Left lung (tissue), 4 donors: ENCODE measurements at regions not wholly inside any gene's neighbourhood (a gene's known extent, or its start where the extent isn't known, plus 50 kb on each side); places are given as distances from the start of the nearest gene placed in this dataset.

Experiments
- ATAC-seq: fragments of 200-7000 bp; cut with Tn5 transposase; one replicate; pipeline ENCODE4 v1.9.1; 2020; ENCODE audit warnings: moderate library complexity
- DNase-seq, 4 donors: peaks; one replicate each; pipeline ENCODE4 v3.0.0-alpha.2; 2013 to 2020
- H3K27ac ChIP-seq, 2 donors: fragments of 200-600 bp; sonication (generic) in 1 of 2; one replicate each; pipeline versions ENCODE4 v1.5.0 to v1.8.0; 2020 to 2021
- H3K27me3 ChIP-seq, 2 donors: fragments of 200-600 bp; sonication (generic) in 1 of 2; one replicate each; pipeline versions ENCODE4 v1.5.0 to v1.8.0; 2020 to 2021
- H3K36me3 ChIP-seq, 2 donors: fragments of 200-600 bp; sonication (generic) in 1 of 2; one replicate each; pipeline versions ENCODE4 v1.5.0 to v1.8.0; 2020 to 2021
- H3K4me1 ChIP-seq, 2 donors: fragments of 200-600 bp; one replicate each; pipeline ENCODE4 v1.8.0; 2021
- H3K4me3 ChIP-seq, 2 donors: fragments of 200-600 bp; sonication (generic) in 1 of 2; one replicate each; pipeline versions ENCODE4 v1.5.0 to v1.8.0; 2020 to 2021; ENCODE audit warnings: mild to moderate bottlenecking in 1 of 2
- H3K9me3 ChIP-seq, 2 donors: fragments of 200-600 bp; sonication (generic) in 1 of 2; one replicate each; pipeline versions ENCODE4 v1.5.0 to v1.8.0; 2020 to 2021
- intact Hi-C, 2 donors: fragments of 100-400 bp; cut with DNase I; formaldehyde crosslinking; loops; one replicate each; pipeline versions ENCODE4 v1.11.2 to v1.14.2; 2022
- TF ChIP-seq, protein P1 (sequence below), 2 donors: fragments of 200-600 bp; sonication (generic) in 1 of 2; IDR thresholded peaks; one replicate each; pipeline versions ENCODE4 v1.5.0 to v1.8.0; 2021; ENCODE audit warnings: antibody characterized with exemption in 2 of 2
- donor health status: DM: no; HTN: yes; CAD: no.
- donor health status: DM: no; HTN: no; CAD: no.

DNA sequence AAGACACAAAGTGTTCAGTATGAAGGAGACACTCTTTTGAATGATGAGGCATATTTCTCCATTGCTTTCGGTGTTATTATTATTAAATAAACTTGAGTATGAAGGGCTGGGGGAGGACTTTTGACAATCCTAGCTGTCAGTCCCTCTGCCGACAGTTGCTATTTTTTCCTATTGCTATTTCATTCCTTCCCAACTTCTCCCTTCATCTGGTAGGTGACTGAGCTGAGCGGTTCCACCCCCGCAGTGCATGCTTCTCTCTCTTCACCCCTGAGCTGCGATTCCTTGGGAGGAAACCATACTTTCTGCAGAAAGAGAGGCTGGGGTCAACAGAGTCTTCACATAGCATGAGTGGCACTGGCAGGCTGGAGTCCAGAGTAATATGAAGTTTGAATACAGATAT is 261.2 kb upstream of the TAC1 start:
- Histone ChIP-seq H3K4me3 (no peak overlapping the region), H3K36me3 (no peaks in the 10 kb centered on the region), H3K9me3 (no peaks in the 10 kb centered on the region), H3K4me1 (no peaks in the 10 kb centered on the region), H3K27ac (no peak overlapping the region), H3K27me3 (no peaks in the 10 kb centered on the region)
- ATAC-seq (no peak), DNase-seq (no peak)
- intact Hi-C loops, result no loop called here
- TF ChIP-seq, protein P1, sequence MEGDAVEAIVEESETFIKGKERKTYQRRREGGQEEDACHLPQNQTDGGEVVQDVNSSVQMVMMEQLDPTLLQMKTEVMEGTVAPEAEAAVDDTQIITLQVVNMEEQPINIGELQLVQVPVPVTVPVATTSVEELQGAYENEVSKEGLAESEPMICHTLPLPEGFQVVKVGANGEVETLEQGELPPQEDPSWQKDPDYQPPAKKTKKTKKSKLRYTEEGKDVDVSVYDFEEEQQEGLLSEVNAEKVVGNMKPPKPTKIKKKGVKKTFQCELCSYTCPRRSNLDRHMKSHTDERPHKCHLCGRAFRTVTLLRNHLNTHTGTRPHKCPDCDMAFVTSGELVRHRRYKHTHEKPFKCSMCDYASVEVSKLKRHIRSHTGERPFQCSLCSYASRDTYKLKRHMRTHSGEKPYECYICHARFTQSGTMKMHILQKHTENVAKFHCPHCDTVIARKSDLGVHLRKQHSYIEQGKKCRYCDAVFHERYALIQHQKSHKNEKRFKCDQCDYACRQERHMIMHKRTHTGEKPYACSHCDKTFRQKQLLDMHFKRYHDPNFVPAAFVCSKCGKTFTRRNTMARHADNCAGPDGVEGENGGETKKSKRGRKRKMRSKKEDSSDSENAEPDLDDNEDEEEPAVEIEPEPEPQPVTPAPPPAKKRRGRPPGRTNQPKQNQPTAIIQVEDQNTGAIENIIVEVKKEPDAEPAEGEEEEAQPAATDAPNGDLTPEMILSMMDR (IDR thresholded peaks at IDR 0.05), result no peak

DNA sequence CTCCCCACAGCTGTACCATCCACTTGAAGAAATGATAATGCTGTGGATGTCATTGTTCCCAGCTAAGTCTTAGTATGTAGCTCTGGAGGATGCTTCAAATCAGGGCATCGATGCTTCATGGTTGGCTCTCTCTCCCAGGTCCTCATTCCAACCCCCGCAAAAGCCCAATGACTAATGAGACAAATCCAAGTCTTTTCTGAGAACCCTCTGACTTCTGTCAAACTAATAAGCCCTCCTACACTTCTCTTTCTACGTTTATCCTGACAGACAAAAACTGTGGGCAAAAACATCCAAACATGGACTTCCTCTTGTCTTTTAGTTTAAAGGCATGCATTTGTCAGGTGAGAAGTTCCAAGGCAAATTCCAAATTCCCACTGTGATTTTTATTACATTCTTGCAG is 260.4 kb upstream of the TAC1 start:
- H3K36me3 ChIP-seq, result no peaks in the 10 kb centered on the region
- ATAC-seq (no peak), DNase-seq (no peak)
- H3K4me1 ChIP-seq, result no peaks in the 10 kb centered on the region
- no peaks in the 10 kb centered on the region for H3K27me3 ChIP-seq
- H3K4me3 ChIP-seq, result no peak overlapping the region
- no peaks in the 10 kb centered on the region for H3K9me3 ChIP-seq
- intact Hi-C loops, result no loop called here
- TF ChIP-seq, protein P1 (IDR thresholded peaks at IDR 0.05), result no peak
- no peak overlapping the region for H3K27ac ChIP-seq

- H3K27ac ChIP-seq, result no peak overlapping the region
- H3K4me3 ChIP-seq, result no peak overlapping the region
- no peaks in the 10 kb centered on the region for H3K9me3 ChIP-seq
- ATAC-seq, result no peak
- no peaks in the 10 kb centered on the region for H3K36me3 ChIP-seq
- H3K4me1 ChIP-seq, result no peaks in the 10 kb centered on the region
- intact Hi-C loops, result no loop called here
- TF ChIP-seq, protein P1 (IDR thresholded peaks at IDR 0.05), result no peak
- H3K27me3 ChIP-seq, result no peaks in the 10 kb centered on the region
- DNase-seq, result no peak
Measured at GRCh38 chr7:97479740-97480290, 252.1 kb upstream of the TAC1 start.

- no peaks in the 10 kb centered on the region for H3K36me3 ChIP-seq
- no peak overlapping the region for H3K4me3 ChIP-seq
- DNase-seq (peak in 1 of 4 donors; percentile 6), ATAC-seq (no peak)
- no peak overlapping the region for H3K27ac ChIP-seq
- intact Hi-C loops, result no loop called here
- H3K4me1 ChIP-seq, result no peaks in the 10 kb centered on the region
- TF ChIP-seq, protein P1 (IDR thresholded peaks at IDR 0.05), result no peak
- H3K27me3 ChIP-seq, result no peaks in the 10 kb centered on the region
- no peaks in the 10 kb centered on the region for H3K9me3 ChIP-seq
Measured at GRCh38 chr7:97480772-97481390, 251.0 kb upstream of the TAC1 start.

- Histone ChIP-seq H3K9me3 (no peaks in the 10 kb centered on the region), H3K27me3 (no peaks in the 10 kb centered on the region), H3K27ac (no peak overlapping the region), H3K36me3 (no peaks in the 10 kb centered on the region), H3K4me3 (no peak overlapping the region), H3K4me1 (no peaks in the 10 kb centered on the region)
- no peak for ATAC-seq
- TF ChIP-seq, protein P1 (IDR thresholded peaks at IDR 0.05), result no peak
- no peak for DNase-seq
- intact Hi-C loops, result no loop called here
Measured at GRCh38 chr7:97495487-97495886, 236.4 kb upstream of the TAC1 start.
